IMR-90 (cell line): ENCODE measurements at regions not wholly inside any gene's neighbourhood (a gene's known extent, or its start where the extent isn't known, plus 50 kb on each side); places are given as distances from the start of the nearest gene placed in this dataset.

ENCODE experiments used
- BHLHE40 ChIP-seq: fragments of 150-350 bp; IDR thresholded peaks from 2 replicates; pipeline ENCODE4 v1.6.1; 2016; ENCODE audit warnings: mild to moderate bottlenecking, low read depth, low read length
- CEBPB ChIP-seq: IDR thresholded peaks from 2 replicates; pipeline ENCODE4 v1.6.1; 2012; ENCODE audit warnings: low read depth, low read length, improper control_type of control experiment
- FOS ChIP-seq: fragments of 150-350 bp; IDR thresholded peaks from 2 replicates; pipeline ENCODE4 v1.6.1; 2016; ENCODE audit warnings: low read depth, low read length
- MAFK ChIP-seq: IDR thresholded peaks from 2 replicates; pipeline ENCODE4 v1.6.1; 2012; ENCODE audit warnings: low read depth, low read length, improper control_type of control experiment
- MXI1 ChIP-seq: IDR thresholded peaks from 2 replicates; pipeline ENCODE4 v1.6.1; 2012; ENCODE audit warnings: low read depth, mild to moderate bottlenecking, low read length, moderate library complexity, borderline replicate concordance
- NFE2L2 ChIP-seq: fragments of 150-350 bp; IDR thresholded peaks from 2 replicates; pipeline ENCODE4 v1.6.1; 2016; ENCODE audit warnings: low read depth, mild to moderate bottlenecking, low read length
- POLR2A ChIP-seq: IDR thresholded peaks from 2 replicates; pipeline ENCODE4 v1.6.1; 2012; ENCODE audit warnings: mild to moderate bottlenecking, low read depth, low read length
- RAD21 ChIP-seq: IDR thresholded peaks from 2 replicates; pipeline ENCODE4 v1.6.1; 2012; ENCODE audit warnings: low read length, improper control_type of control experiment
- RCOR1 ChIP-seq: IDR thresholded peaks from 2 replicates; pipeline ENCODE4 v1.6.1; 2012; ENCODE audit warnings: mild to moderate bottlenecking, low read length, improper control_type of control experiment; ENCODE audit not compliant: insufficient replicate concordance
- RFX5 ChIP-seq: IDR thresholded peaks from 2 replicates; pipeline ENCODE4 v1.8.0; 2012; ENCODE audit warnings: low read depth, mild to moderate bottlenecking, low read length, moderate library complexity
- SMC3 ChIP-seq: fragments of 150-350 bp; IDR thresholded peaks from 2 replicates; pipeline ENCODE4 v1.6.1; 2016; ENCODE audit warnings: low read depth, mild to moderate bottlenecking, antibody characterized with exemption, low read length, moderate library complexity
- TF ChIP-seq, protein P1 (sequence below): conservative IDR thresholded peaks from 2 replicates; pipeline ENCODE4 v1.5.1; 2012; ENCODE audit warnings: mild to moderate bottlenecking, low read depth, low read length, improper control_type of control experiment
- TF ChIP-seq, protein P2 (sequence below): fragments of 150-350 bp; IDR thresholded peaks from 2 replicates; pipeline ENCODE4 v1.6.1; 2017; ENCODE audit warnings: mild to moderate bottlenecking, antibody characterized with exemption, low read length, low read depth

DNA sequence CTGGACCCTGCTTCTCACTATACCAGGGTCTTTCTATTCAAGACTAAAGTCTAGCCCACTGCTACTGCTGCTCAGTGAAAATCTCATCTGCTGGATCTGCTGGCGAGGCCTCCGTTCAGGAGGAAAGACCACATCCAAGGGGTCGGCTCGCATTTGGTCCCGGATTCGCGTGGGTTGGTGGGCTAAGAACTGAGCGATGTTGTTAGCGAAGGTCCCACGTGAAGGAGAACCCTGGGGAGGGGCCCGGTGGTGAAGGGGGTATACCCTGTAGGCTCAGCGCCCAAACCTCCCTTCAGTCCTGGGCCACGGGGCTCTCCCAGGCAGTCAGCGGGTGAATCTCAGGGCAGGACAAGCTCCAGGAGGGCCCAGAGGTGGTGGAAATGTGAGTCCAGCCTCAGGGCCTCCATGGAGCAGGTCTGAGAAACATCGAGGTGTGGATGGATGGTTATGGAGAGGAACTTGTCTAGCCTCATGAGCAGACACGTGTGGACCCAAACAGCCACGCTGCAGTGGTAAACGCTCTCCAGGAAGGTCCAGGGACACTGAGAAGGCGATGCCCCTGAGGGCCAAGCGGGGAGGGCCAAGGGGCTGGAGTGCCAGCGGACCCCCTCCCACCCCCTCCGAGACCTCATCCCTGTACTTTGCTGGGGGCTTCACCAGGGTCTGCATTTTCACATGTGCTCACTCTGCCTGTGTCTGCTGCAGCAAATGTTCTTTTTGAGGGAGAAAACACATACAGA lies 152.3 kb downstream of the CTTN start:
- TF ChIP-seq, protein P1, sequence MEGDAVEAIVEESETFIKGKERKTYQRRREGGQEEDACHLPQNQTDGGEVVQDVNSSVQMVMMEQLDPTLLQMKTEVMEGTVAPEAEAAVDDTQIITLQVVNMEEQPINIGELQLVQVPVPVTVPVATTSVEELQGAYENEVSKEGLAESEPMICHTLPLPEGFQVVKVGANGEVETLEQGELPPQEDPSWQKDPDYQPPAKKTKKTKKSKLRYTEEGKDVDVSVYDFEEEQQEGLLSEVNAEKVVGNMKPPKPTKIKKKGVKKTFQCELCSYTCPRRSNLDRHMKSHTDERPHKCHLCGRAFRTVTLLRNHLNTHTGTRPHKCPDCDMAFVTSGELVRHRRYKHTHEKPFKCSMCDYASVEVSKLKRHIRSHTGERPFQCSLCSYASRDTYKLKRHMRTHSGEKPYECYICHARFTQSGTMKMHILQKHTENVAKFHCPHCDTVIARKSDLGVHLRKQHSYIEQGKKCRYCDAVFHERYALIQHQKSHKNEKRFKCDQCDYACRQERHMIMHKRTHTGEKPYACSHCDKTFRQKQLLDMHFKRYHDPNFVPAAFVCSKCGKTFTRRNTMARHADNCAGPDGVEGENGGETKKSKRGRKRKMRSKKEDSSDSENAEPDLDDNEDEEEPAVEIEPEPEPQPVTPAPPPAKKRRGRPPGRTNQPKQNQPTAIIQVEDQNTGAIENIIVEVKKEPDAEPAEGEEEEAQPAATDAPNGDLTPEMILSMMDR, result no peak
- TF ChIP-seq POLR2A (no peak), SMC3 (no peak), CEBPB (no peak), BHLHE40 (no peak), MXI1 (no peak), NFE2L2 (no peak), MAFK (no peak), RFX5 (no peak), FOS (no peak), RCOR1 (no peak), RAD21 (no peak)
- TF ChIP-seq, protein P2, sequence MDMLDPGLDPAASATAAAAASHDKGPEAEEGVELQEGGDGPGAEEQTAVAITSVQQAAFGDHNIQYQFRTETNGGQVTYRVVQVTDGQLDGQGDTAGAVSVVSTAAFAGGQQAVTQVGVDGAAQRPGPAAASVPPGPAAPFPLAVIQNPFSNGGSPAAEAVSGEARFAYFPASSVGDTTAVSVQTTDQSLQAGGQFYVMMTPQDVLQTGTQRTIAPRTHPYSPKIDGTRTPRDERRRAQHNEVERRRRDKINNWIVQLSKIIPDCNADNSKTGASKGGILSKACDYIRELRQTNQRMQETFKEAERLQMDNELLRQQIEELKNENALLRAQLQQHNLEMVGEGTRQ, result no peak
